ENCODE measurements at regions not wholly inside any gene's neighbourhood (a gene's known extent, or its start where the extent isn't known, plus 50 kb on each side); places are given as distances from the start of the nearest gene placed in this dataset.

- DNase-seq (ENCODE audit: extremely low read depth, low read depth) = no peak
- H3K4me3 ChIP-seq (replicated peaks; ENCODE audit: low read depth, low read length) = no peak overlapping the region
- TF ChIP-seq CTCF (IDR thresholded peaks at IDR 0.05; ENCODE audit: low read depth, low read length, missing control alignments) = no peak
Observed at GRCh38 chr9:92173318-92173717, 58.1 kb upstream of the SPTLC1 start.

GRCh38 chr9:92171822-92172221 is 56.6 kb upstream of the SPTLC1 start:
- H3K4me3 ChIP-seq (replicated peaks; ENCODE audit: low read depth, low read length) = no peak overlapping the region
- TF ChIP-seq CTCF (IDR thresholded peaks at IDR 0.05; ENCODE audit: low read depth, low read length, missing control alignments) = no peak
- no peak for DNase-seq (ENCODE audit: extremely low read depth, low read depth)

- no peak for TF ChIP-seq CTCF (IDR thresholded peaks at IDR 0.05; ENCODE audit: low read depth, low read length, missing control alignments)
- no peak overlapping the region for H3K4me3 ChIP-seq (replicated peaks; ENCODE audit: low read depth, low read length)
- no peak for DNase-seq (ENCODE audit: extremely low read depth, low read depth)
Observed at GRCh38 chr9:92171281-92171680, 56.1 kb upstream of the SPTLC1 start.

- no peak for TF ChIP-seq CTCF (IDR thresholded peaks at IDR 0.05; ENCODE audit: low read depth, low read length, missing control alignments)
- no peak for DNase-seq (ENCODE audit: extremely low read depth, low read depth)
- no peak overlapping the region for H3K4me3 ChIP-seq (replicated peaks; ENCODE audit: low read depth, low read length)
Observed at GRCh38 chr9:92170848-92171247, 55.6 kb upstream of the SPTLC1 start.

GRCh38 chr9:92165484-92165883 is 50.3 kb upstream of the SPTLC1 start:
- DNase-seq (ENCODE audit: extremely low read depth, low read depth) = no peak
- TF ChIP-seq CTCF (IDR thresholded peaks at IDR 0.05; ENCODE audit: low read depth, low read length, missing control alignments) = no peak
- H3K4me3 ChIP-seq (replicated peaks; ENCODE audit: low read depth, low read length) = no peak overlapping the region

All from HFF-Myc (cell line).